ENCODE measurements at regions not wholly inside any gene's neighbourhood (a gene's known extent, or its start where the extent isn't known, plus 50 kb on each side); places are given as distances from the start of the nearest gene placed in this dataset.

DNA sequence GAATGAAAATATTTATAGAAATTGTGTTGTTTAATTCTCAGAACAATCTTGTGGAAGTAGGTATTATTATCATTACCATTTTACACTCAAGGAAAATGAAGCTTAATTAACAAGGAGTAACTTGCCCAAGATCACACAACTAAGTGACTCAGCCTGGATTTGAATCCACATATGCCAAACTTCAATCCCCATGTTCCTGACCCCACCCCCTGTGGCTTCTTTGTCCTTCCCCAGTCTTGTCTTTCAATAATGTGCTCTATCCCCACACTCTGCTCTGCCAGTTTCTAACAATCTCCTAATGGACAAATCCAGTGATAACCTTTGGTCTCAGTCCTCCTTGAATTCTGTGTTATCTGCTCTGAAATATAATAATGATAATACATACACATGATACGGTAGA lies 355.2 kb downstream of the BMP4 start:
- no peak for DNase-seq

DNA sequence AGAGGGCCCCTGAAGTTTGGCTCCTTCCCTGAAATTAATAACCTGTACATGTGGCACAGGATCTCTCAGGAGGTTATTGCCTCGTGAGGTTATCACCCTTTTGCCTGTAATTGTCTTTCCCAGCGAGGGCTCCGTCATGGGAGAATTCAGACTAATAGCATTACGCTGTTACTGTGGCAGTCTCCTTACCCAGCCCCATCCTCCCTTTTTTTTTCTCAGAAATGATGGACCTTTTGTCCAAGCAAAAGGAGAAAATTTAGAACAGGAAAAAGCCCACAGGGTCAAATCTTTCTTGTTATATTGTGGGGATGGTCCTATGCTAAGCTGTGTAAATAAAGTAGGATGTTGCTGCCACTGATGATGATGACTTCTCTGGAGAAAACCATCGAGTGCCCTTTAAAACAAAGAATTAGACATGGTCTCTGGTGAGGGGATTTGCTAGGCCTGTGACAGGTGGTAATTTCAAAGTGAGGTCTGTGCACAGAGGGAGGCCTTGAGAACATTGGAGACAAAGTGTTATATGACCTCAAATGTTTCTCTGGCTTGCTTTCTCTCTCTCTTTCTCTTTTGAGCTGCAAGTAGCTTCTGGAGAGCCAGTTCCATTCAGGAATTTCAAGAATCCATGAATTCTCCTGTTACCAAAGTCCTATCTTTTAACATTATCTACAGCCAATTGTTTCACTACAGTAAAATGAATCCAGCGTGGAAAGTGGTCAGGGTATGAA lies 357.2 kb downstream of the BMP4 start:
- no peak for DNase-seq

DNA sequence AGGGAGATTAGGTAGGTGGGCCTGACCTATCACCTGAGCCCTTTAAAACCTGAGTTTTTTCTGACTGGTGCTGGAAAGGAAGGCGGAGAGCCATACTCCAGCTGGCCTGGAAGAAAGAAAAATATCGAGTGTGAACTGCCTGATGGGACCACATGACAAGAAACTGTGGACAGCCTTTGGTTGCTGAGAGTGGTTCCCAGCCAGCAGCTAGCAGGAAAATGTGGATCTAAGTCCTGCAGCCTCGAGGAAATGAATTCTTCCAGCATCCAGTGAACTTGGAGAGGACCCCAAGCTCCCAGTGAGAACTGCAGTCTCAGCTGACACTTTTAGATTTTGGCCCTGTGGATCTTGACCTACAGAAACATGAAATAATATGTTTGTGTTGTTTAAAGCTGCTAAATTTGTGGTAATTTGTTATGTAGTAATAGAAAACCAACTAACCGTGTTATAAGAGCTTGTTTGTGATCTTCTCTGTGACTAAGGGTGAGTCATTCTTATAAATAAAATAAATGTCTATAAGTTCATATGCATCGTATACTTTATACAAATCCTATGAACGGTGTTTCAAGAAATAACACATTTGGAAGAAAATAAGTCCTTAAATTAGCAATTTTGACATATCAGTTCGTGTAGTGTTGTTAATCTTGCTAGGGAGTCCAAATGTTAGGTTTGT lies 359.6 kb downstream of the BMP4 start:
- no peak for DNase-seq

DNA sequence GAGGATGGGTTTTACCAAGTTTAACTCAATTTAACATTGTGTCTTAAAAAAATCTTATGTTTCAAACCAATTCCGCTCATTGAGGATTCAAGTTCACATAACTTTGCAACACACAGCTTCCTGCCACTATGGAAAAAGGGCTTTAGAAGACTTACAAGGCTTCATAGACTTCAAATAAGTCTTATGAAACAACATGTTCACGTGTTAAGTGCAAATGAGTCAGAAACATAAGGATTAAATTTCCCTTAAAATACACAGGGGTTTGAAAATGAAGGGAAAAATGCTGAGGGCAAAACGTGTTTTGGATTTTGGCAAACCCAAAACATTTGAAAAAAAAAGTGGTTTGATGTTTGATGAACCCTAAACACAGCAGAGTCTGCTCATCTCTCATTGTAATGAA lies 364.8 kb downstream of the BMP4 start:
- DNase-seq = no peak

DNA sequence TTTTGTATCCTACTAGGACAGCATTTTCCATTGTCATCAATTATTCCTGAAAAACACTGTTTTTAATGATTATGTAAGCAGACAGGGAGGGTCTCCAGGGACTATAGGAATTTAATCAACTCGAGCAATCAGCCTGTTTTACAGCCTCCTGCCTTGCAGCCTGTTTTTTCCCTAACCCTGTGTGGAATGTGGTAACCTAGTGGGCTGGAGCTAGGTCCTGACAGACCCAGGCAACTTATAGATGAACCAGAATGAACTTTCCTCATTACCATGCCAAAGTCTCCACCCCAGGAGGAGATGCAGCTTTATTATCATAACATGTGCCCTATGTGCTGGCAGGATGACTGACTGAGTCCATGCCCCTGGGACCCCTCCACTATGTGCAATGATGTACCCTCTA lies 375.1 kb downstream of the BMP4 start:
- DNase-seq = no peak

DNA sequence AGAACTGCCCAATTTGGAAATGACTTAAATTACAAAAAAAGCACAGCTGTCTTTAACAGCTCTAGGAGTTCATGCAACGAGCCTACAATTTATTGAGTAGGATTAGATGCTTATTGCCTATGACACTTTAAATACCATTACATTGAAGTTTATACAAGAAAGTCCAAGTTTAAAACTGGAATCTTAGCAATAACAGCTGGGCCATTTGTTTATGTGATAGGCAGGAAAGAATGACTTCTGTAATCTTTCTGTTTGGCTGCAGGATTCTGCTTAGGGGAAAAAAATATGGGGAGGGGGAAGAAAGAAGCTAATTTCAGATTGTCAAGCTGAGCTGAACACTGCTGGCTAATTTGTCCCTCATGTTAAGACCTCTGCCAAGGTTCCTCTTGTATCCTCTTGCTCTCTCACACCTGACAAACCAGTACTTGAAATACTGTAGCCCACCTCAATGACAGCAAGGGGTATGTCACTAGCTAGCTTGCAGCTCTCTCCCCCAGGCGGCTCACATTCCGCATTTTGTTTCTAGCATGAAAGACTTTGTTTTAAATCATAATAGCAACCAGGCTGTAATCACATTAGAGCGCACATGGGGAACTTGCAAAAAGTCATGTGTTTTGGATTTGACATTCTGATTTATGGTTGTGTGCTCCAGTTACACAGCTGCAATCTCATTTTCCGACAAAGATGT lies 384.8 kb downstream of the BMP4 start:
- DNase-seq = no peak

DNA sequence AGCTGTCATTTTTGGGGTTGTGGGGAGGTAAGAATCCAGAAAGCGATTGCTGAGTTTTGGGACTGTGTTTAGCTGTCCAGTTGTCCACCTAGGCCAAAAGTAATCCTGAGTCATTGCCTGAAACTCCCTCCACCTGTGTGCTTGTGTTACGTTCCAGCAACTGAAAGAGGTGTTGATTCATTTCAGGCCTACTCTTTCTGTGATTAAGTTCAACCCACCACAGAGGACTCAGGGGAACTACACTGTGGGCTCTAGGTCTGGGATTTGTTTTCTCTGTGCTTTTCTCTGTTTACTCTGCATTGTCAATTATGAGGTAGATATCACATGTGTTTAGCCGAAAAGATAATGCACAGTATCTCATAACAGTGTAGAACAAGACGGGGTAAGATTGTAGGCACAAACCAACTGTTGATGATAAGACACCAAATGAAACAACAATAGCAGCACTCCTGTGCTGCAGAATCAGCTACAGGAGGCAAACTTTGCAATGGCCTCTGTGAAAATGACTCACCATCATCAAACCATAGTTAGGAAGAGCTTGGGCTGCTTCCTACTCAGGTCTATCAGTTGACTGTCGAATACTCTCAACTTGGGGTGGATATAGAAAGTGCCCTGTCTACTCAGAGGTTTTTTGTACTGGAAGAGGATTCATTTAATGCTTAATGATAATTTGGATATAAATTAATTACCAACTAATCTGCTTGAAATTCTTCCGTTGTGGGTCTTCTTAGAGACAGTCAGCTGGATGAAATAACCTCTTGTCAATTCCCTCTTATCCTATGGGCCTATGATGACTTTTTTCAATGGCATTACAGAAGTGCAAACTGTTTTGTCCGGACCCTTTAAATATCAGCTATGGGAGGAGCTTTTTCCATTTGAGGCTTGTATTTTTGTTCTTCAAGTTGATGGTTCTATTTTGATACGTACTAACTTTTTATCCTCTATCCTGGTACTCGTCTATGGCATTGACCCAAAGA lies 385.9 kb downstream of the BMP4 start:
- no peak for DNase-seq

DNA sequence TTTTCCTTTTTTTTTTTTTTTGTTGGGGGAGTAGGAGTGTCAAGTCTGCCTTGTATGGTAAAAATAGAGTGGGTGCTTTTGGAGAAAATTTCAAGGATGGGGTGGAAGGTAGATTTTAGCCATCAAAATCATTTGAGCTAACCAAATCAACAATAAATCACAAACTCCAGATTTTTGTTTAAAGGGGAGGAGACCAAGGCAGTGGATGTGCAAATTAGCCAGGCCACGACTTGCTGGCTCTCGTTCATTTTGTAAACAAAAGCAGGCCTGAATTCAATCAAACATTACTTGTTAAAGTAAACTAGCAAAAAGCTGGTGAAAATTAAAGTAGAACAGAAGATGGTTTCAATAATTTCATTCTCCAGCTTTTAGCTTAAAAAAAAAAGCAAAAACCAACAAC lies 387.2 kb downstream of the BMP4 start:
- no peak for DNase-seq

DNA sequence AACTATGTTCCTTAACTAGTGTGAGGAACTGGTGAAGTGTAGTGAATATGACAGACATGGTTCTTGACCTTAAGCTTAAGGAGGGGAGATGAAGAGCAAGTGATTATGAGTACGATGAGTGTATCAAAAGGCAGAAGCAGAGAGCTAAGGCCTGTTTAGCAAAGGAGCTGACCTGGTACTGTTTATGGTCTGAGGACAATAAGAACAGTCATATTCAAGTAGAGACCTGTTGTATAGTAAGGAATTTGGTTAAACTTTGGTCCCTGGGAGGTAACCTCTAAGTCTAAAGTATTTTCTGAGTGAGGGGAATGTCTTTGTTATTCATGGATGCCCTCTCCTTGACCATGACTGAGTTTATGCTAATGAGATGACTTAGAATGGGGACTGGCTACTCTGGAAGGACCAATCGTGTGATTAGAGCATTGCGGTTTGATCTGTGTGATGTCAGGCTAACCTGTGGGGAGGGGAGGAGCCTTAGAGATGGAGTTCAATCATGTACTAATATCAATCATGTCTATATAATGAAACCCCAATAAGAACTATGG lies 389.3 kb downstream of the BMP4 start:
- no peak for DNase-seq

DNA sequence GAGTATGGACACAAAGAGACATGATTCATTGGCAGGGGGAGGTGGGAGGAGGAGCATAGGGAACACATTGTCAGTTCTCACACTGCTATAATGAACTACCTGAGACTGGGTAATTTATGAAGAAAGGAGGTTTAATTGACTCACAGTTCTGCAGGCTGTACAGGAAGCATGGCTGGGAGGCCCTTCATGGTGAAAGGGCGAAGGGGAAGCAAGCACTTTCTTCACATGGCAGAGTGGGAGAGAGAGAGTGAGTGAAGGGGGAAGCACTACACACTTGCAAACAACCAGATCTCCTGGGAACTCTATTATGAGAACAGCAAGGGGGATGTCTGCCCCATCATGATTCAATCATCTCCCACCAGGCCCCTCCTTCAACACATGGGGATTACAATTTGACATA lies 391.8 kb downstream of the BMP4 start:
- no peak for DNase-seq

DNA sequence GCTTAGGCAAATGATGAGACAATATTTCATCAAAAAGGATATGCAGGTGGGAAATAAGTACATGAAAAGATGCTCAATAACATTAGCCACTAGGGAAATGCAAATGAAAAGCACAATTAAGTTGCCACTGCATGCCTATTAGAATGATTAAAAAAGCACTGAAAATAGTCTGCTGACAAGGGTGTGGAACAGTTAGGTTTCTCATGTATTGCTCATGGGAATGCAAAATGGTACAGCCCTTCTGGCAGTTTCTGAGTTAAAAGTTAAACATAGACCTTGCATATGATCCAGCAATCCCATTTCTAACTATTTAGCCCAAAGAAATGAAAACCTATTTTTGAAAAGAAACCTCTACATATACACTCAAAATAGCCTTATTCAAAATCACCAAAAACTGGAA lies 393.0 kb downstream of the BMP4 start:
- no peak for DNase-seq

DNA sequence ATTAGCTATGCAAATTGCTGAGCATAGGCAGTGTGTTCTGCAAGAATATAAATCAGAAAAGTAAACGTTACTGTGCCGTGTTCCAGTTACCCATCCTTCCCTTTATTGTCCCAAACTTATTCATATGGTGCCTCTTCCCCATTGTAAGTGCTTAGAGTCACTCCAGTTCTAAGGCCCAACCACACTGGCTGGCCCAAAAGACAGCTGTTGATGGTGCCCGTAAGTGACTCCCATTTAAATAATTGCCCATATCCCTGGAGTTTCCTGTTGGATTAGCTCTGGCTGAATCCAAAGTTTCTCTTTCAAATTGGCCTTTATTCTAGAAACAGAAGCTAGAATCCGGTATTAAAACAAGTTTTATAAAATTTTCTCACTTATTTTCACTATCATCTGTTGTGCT lies 400.1 kb upstream of the DDHD1 start:
- DNase-seq = no peak

DNA sequence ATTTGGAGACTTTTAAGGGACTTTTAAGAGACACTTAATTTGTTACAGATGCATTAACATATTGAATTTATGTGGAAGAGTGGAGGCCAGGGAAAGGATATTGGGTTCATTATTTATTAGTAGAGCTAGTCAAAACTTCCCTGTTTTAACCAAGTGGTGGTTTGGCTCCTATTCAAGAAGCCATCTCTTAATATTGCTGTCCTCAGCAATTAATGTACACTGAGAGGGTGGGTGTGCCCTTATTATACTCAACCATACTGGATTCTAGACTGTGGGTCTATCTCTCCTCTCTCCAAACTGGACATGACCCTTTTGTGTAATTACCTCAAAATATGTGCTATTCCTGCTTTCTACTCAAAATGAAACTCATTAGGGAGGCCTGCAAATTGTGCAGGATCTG lies 398.7 kb upstream of the DDHD1 start:
- DNase-seq = no peak

DNA sequence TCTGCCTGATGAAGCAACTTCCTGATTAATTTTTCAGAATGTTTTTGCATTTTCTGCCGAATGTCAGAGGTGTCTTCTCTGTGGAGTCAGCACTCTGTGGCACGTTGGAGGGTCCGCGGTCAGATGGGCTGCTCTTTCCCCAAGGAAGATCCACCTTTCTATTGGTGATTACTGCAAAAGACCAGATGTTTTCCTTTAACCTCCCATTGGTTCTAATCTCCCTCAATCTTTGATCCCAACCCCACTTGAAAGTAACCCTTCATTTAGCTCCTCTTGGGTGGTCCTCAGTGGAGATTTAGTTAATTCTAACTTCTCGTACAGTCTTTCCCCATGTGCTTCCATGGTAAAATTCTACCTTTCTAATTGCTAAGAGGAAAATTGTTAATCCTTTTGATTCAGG lies 397.7 kb upstream of the DDHD1 start:
- no peak for DNase-seq

DNA sequence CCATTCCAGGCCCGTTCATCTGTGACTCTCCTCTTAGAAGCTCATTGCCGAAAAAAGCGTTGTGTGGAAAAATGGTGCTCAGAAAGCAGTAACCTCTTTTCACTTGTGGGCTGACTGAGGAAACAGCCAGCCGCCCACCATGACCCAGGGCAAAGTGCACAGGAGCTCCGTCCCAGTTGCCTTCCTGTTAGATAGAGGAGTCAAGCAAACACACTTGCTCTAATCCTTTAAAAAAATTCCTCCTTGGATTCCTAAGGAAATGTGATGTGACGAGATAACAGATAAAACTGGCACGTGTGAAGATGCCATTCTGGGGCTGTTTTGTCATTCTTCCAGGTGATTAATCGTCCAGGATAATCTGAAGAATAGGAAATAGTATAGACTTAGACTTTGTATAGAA lies 396.8 kb upstream of the DDHD1 start:
- DNase-seq = no peak

DNA sequence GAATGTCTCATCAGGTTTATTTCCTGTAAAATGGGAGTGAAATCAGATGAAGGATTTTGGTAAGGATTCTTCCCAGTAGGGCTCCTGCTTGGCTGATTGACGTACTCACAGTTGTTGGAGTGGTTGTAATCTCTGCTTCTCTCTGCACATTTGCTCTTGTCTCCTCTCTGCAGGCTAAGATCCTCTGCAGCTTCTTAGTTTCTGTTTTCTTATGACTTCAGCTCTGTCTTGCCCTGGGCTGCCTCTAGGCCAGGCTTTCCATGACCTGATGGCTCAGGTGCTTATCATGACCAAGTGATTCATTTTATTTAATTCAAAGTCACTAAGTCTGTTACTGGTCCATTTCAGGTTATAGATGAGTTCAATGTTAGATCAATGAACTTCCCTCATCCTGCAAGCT lies 394.5 kb upstream of the DDHD1 start:
- DNase-seq = no peak

DNA sequence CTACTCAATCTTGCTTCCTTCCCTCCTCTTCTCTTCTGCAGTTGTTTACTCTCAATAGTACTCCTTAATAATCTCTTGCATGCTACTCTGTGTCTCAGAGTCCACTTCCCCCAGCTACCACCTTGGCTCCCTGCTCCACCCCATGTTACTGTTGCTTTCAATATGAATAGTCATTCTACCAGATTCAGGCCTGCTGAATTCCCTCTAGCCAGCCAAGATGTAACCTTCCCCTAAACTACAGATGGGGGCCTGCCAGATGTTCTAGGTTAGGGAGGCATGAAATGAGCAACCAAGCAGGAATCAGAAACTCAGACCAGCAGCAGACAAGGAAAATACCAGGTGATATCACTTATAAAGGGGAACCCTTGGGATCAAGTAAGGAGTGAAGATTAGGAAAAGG lies 392.1 kb upstream of the DDHD1 start:
- DNase-seq = no peak

DNA sequence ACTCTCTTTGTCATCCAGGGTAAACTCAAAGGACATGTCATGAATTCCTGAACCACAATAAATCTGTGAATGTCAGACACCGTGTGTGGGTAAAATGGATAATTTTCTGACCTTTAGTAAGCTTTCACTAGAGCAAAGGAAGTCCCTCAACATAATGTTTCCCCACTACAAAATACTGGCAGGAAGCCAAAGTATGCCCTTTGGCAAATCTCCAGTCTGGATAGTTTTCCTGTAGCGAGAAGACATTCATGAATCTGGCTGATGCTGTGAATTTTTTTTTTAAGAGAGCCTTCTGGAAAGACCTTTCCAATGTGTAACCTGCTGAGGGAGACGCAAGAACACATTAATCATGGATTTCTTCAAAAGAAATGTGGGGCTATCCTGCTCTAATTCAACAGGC lies 389.6 kb upstream of the DDHD1 start:
- DNase-seq = no peak

DNA sequence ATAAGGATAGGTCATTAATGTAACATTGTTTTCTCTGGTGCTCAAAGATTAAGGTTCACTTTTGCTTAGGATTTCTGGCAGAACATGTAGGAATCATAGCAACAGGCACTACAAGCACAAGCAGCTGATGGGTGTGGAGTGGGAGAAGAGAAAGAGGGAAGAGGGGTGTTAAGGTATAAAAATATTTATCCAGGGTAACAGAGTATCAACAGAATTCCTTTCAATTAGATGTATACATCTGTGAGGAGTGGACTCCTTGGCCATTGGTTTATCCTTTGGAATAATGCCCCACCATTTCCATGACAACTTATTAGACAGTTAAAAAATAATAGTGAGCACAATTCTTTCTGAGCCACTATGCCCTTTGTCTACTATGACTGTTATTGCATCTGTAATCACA lies 388.3 kb upstream of the DDHD1 start:
- no peak for DNase-seq

DNA sequence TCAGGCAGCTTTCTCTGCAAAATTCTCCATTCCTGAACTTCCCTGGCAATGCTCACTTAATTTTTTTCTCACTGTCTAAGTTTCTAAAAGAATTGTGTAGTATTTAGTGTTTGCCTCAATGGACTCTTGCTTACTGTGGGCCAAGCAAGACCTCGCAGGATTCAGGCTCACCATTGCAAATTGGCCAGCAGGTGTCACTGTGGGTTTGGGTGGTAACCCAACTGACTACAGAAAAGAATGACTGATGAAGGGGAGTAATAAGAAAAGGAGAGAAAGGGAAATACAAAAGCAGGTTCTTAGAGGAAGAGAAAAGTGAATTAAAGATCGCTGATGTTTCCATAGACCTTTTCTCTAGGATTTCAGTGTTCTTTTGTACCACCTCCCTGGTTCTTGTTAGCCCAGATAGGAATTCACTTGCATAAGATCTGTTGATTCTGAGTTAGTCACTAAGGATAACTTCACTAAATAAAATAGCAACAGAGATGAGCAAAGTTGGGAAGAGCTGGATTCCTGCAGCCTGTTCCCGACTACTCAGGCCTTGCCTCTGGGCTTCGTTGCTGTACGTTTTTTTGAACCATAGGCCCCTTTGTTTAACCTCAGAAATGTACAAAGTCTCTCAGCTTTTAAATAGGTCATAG lies 386.5 kb upstream of the DDHD1 start:
- DNase-seq = peak; percentile 28 to 52

DNA sequence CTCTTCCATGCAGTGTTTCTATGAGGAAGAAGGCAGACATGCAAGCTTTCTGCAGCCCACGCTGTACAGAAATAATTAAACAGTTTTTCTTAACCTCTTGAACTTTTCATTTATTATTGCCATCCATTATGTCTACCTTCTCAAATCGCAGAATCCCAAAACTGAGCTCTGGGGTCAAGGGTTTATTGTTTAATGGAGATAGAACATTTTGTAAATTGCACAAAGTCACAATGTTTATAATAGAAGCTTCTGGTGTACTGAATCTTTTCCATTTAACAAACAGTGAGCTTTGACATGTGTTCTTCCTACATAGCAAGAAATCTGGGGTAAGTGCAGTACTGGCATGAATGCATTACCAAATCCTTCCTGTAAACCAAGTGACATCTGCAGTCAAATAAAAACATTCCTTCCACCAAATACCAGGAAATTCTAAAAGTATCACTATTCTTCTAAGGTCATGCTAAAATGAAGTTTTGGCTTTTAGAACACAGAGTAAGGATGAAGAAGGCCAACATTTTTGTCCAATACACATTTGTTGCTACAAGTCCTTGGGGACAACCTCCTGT lies 385.3 kb upstream of the DDHD1 start:
- no peak for DNase-seq
